Naive thymus-derived CD4-positive, alpha-beta T cell (primary cell): ENCODE measurements at regions not wholly inside any gene's neighbourhood (a gene's known extent, or its start where the extent isn't known, plus 50 kb on each side); places are given as distances from the start of the nearest gene placed in this dataset.

Experiments used
- ATAC-seq: fragments of 150-1000 bp; cut with Tn5 transposase; 2 replicates; pipeline ENCODE4 v1.10.0; 2021; ENCODE audit warnings: mild to moderate bottlenecking, moderate library complexity
- CTCF ChIA-PET: fragments of 350-600 bp; sonication (Branson Sonifier 250); formaldehyde crosslinking; loops from one replicate; lab custom pipeline; 2021; ENCODE audit warnings: antibody characterized with exemption; lab: Charles Lee
- POLR2A ChIA-PET: fragments of 350-600 bp; sonication (Branson Sonifier 250); formaldehyde crosslinking; loops from one replicate; lab custom pipeline; 2021; ENCODE audit warnings: antibody characterized with exemption, inconsistent platforms; lab: Charles Lee
- DNase-seq, 9 donors: peaks; one replicate each; pipeline versions ENCODE4 v3.0.0 to v3.0.0-alpha.2; 2020 to 2022; ENCODE audit warnings: mixed read lengths in 1 of 9
- H3K27ac ChIP-seq: one replicate; pipeline ENCODE4 v1.7.0; 2013; ENCODE audit warnings: mild to moderate bottlenecking, low read depth, low read length, moderate library complexity
- H3K27me3 ChIP-seq, 2 donors: one replicate each; pipeline ENCODE4 v1.7.0; 2013; ENCODE audit warnings: low read length in 2 of 2, mild to moderate bottlenecking in 2 of 2, moderate library complexity in 2 of 2; ENCODE audit not compliant: control insufficient read depth in 2 of 2, insufficient read depth in 2 of 2
- H3K36me3 ChIP-seq, 3 experiments: 1 replicate in 2 of 3; 2 replicates in 1 of 3; pipeline ENCODE4 v1.7.0; 2013; ENCODE audit warnings: low read length in 3 of 3, mild to moderate bottlenecking in 3 of 3, moderate library complexity in 1 of 3; ENCODE audit not compliant: insufficient read depth in 3 of 3, control insufficient read depth in 2 of 3
- H3K4me1 ChIP-seq, 2 donors: one replicate each; pipeline ENCODE4 v1.7.0; 2013; ENCODE audit warnings: low read length in 2 of 2, mild to moderate bottlenecking in 2 of 2, moderate library complexity in 1 of 2; ENCODE audit not compliant: control insufficient read depth in 2 of 2, insufficient read depth in 2 of 2
- H3K4me3 ChIP-seq: 2 replicates; pipeline ENCODE4 v1.7.0; 2013; ENCODE audit warnings: mild to moderate bottlenecking, low read length
- H3K9me3 ChIP-seq, 3 experiments: 1 replicate in 2 of 3; 2 replicates in 1 of 3; pipeline ENCODE4 v1.7.0; 2013; ENCODE audit warnings: low read length in 3 of 3; ENCODE audit not compliant: control insufficient read depth in 2 of 3
- H3K27ac Mint-ChIP-seq, 9 donors: one replicate each; pipeline ENCODE4 v1.8.0; 2020 to 2022; ENCODE audit warnings: mixed read lengths in 9 of 9, mild to moderate bottlenecking in 8 of 9, moderate library complexity in 5 of 9, inconsistent platforms in 2 of 9
- H3K27me3 Mint-ChIP-seq, 5 donors: one replicate each; pipeline ENCODE4 v1.8.0; 2021 to 2022; ENCODE audit warnings: mixed read lengths in 5 of 5, mild to moderate bottlenecking in 1 of 5
- H3K36me3 Mint-ChIP-seq, 5 donors: one replicate each; pipeline ENCODE4 v1.8.0; 2020 to 2022; ENCODE audit warnings: mixed read lengths in 5 of 5, mild to moderate bottlenecking in 3 of 5, inconsistent platforms in 1 of 5
- H3K4me1 Mint-ChIP-seq, 7 donors: one replicate each; pipeline ENCODE4 v1.8.0; 2020 to 2022; ENCODE audit warnings: mixed read lengths in 7 of 7, mild to moderate bottlenecking in 3 of 7, inconsistent platforms in 1 of 7
- H3K4me3 Mint-ChIP-seq, 10 donors: one replicate each; pipeline ENCODE4 v1.8.0; 2020 to 2022; ENCODE audit warnings: mild to moderate bottlenecking in 10 of 10, mixed read lengths in 10 of 10, moderate library complexity in 6 of 10, inconsistent platforms in 2 of 10
- H3K9me3 Mint-ChIP-seq, 11 donors: one replicate each; pipeline ENCODE4 v1.8.0; 2020 to 2022; ENCODE audit warnings: mixed read lengths in 11 of 11, mild to moderate bottlenecking in 4 of 11, inconsistent platforms in 1 of 11, moderate library complexity in 1 of 11
- intact Hi-C, 2 donors: fragments of 100-400 bp; cut with micrococcal nuclease; formaldehyde crosslinking; loops; one replicate each; pipeline ENCODE4 v1.15.1; 2023

DNA sequence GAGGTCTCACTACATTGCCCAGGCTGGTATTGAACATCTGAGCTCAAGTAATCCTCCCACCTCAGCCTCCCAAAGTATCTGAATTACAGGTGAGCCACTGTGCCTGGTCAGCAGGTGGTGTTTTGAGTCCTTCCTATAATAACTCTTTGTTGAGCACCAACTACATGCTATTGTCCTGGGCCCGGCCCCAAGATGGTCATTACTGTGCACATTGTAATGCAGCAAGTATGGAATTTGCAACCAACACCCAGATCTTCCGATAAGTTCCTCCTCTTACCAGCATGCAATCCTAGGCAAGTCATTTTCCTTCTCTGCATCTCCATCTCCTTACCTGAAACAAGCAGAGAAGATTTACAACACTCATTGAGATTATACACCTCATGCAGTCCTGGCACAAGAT, 510.3 kb upstream of the KLF4 start:
- H3K36me3 ChIP-seq = no peaks in the 10 kb centered on the region
- ChIA-PET POLR2A (interaction anchor here (0.5 kb wide), 1 partner anchor 67 kb away, joined by 3 read pairs; no protein-coding TSS in a partner anchor), CTCF (no interaction called here)

GRCh38 chr9:107999011-107999410, 509.4 kb upstream of the KLF4 start:
- Mint-ChIP-seq H3K4me1 (peaks cover 0 to 2% (median 0%) of the 10 kb centered on the region in 7 donors), H3K27me3 (peaks cover 0 to 13% (median 4%) of the 10 kb centered on the region in 5 donors), H3K36me3 (peaks cover 0 to 4% (median 0%) of the 10 kb centered on the region in 5 donors), H3K9me3 (peaks cover 0 to 12% (median 1%) of the 10 kb centered on the region in 11 donors), H3K27ac (no peak overlapping the region), H3K4me3 (no peak overlapping the region)
- Histone ChIP-seq H3K4me1 (no peaks in the 10 kb centered on the region), H3K36me3 (no peaks in the 10 kb centered on the region), H3K27me3 (no peaks in the 10 kb centered on the region), H3K9me3 (no peaks in the 10 kb centered on the region), H3K4me3 (no peak overlapping the region), H3K27ac (no peak overlapping the region)
- intact Hi-C loops = no loop called here
- CTCF ChIA-PET = no interaction called here
- POLR2A ChIA-PET = interaction anchor here (0.6 kb wide), 1 partner anchor 1747 kb away, joined by 3 read pairs; no protein-coding TSS in a partner anchor
- DNase-seq = no peak
- ATAC-seq = no peak

More for the DNA sequence above, 510.3 kb upstream of the KLF4 start:
- DNase-seq = no peak
- no peak for ATAC-seq
- H3K4me1 ChIP-seq = no peaks in the 10 kb centered on the region
- Mint-ChIP-seq H3K4me3 (no peak overlapping the region), H3K27ac (no peak overlapping the region), H3K36me3 (peaks cover 0 to 4% (median 0%) of the 10 kb centered on the region in 5 donors), H3K4me1 (peaks cover 0 to 2% (median 0%) of the 10 kb centered on the region in 7 donors), H3K9me3 (peaks cover 0 to 8% (median 1%) of the 10 kb centered on the region in 11 donors), H3K27me3 (peaks cover 0 to 13% (median 5%) of the 10 kb centered on the region in 5 donors)
- intact Hi-C loops = no loop called here
- no peaks in the 10 kb centered on the region for H3K27me3 ChIP-seq
- H3K4me3 ChIP-seq = no peak overlapping the region
- no peak overlapping the region for H3K27ac ChIP-seq
- H3K9me3 ChIP-seq = no peaks in the 10 kb centered on the region

DNA sequence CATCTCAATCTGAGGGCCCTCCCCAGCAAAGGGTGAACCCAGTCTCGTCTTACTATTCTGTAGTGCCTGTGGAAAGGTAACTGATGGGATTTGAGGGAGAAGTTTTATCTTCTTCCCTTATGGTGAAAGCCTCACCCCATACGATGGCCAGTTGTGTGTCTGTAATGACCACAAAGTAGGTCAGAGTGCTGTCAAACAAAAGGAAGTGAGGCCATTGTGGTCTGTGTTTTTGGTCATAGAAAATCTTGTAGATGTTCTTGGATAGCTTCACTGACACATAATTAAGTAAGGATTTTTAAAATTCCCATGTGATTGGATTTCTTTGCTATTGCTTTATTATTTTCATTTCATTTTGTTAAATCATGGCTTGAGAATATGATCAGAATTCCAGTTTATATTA, 505.1 kb upstream of the KLF4 start:
- Mint-ChIP-seq H3K9me3 (peaks cover 0 to 8% (median 0%) of the 10 kb centered on the region in 11 donors), H3K27me3 (no peaks in the 10 kb centered on the region), H3K27ac (no peak overlapping the region), H3K4me1 (no peaks in the 10 kb centered on the region), H3K4me3 (no peak overlapping the region), H3K36me3 (no peaks in the 10 kb centered on the region)
- Histone ChIP-seq H3K4me3 (no peak overlapping the region), H3K27me3 (no peaks in the 10 kb centered on the region), H3K4me1 (no peaks in the 10 kb centered on the region), H3K27ac (no peak overlapping the region), H3K36me3 (no peaks in the 10 kb centered on the region), H3K9me3 (no peaks in the 10 kb centered on the region)
- ChIA-PET CTCF (no interaction called here), POLR2A (no interaction called here)
- intact Hi-C loops = no loop called here
- ATAC-seq = no peak
- no peak for DNase-seq

DNA sequence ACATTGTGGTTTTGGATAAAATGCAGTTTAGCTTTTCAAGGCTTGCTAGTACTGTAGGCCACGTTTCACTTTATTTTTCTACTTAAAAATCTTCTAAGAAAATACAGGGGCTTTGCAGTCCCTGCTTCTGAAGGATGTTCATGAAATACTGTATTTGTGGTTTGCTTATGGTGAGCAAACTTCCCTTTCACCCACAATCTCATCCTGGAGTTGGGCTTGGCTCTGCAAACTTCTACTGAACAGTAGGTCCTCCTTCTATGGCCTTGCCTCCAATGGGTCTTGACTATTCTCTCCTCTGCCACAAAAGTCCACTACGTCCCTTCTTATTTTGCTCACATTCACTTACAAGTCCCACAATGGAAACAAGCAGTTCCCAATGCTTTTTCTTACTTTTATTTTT, 502.7 kb upstream of the KLF4 start:
- H3K4me1 ChIP-seq = no peaks in the 10 kb centered on the region
- no peak overlapping the region for H3K27ac Mint-ChIP-seq
- intact Hi-C loops = no loop called here
- H3K9me3 ChIP-seq = no peaks in the 10 kb centered on the region
- no peaks in the 10 kb centered on the region for H3K4me1 Mint-ChIP-seq
- no peak for DNase-seq
- no peak overlapping the region for H3K27ac ChIP-seq
- no peak overlapping the region for H3K4me3 ChIP-seq
- H3K27me3 Mint-ChIP-seq = no peaks in the 10 kb centered on the region
- no peak for ATAC-seq
- H3K9me3 Mint-ChIP-seq = peaks cover 0 to 8% (median 0%) of the 10 kb centered on the region in 11 donors
- H3K36me3 Mint-ChIP-seq = no peaks in the 10 kb centered on the region
- no peak overlapping the region for H3K4me3 Mint-ChIP-seq
- H3K36me3 ChIP-seq = no peaks in the 10 kb centered on the region
- POLR2A ChIA-PET = no interaction called here
- no peaks in the 10 kb centered on the region for H3K27me3 ChIP-seq
- CTCF ChIA-PET = no interaction called here

GRCh38 chr9:107991581-107991980, 502.0 kb upstream of the KLF4 start:
- Histone ChIP-seq H3K9me3 (no peaks in the 10 kb centered on the region), H3K4me1 (no peaks in the 10 kb centered on the region), H3K27ac (no peak overlapping the region), H3K36me3 (no peaks in the 10 kb centered on the region), H3K4me3 (no peak overlapping the region), H3K27me3 (no peaks in the 10 kb centered on the region)
- peaks cover 0 to under 1% (median 0%) of the 10 kb centered on the region in 5 donors for H3K27me3 Mint-ChIP-seq
- H3K9me3 Mint-ChIP-seq = peaks cover 0 to 8% (median 0%) of the 10 kb centered on the region in 11 donors
- intact Hi-C loops = no loop called here
- no peak for DNase-seq
- ChIA-PET POLR2A (no interaction called here), CTCF (no interaction called here)
- H3K36me3 Mint-ChIP-seq = no peaks in the 10 kb centered on the region
- no peaks in the 10 kb centered on the region for H3K4me1 Mint-ChIP-seq
- no peak overlapping the region for H3K4me3 Mint-ChIP-seq
- ATAC-seq = no peak
- H3K27ac Mint-ChIP-seq = no peak overlapping the region

- intact Hi-C loops = no loop called here
- Mint-ChIP-seq H3K27me3 (peaks cover 0 to 3% (median 0%) of the 10 kb centered on the region in 5 donors), H3K36me3 (no peaks in the 10 kb centered on the region)
Measured at GRCh38 chr9:107989544-107989943, 500.0 kb upstream of the KLF4 start.

DNA sequence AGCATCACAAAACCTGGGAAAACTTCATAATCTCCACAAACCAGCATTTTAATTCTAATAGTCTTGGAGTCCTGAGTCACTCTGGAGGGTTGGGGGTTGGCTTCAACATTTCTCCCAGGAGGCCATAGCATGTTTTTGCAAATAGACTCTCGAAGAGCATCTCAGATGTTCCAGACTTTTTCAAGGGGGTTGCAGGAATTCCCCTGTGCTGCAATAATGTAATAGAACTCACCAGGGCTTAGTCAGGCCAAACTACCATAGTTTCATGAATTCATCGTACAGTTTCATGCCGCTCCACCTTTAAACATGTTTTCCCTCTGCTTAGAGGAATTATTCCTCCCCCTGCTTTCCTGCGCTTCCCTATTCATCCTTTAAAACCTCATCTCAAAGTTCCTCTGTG, 499.5 kb upstream of the KLF4 start:
- no peak overlapping the region for H3K27ac ChIP-seq
- no peaks in the 10 kb centered on the region for H3K36me3 ChIP-seq
- H3K27ac Mint-ChIP-seq = no peak overlapping the region
- no peaks in the 10 kb centered on the region for H3K9me3 ChIP-seq
- DNase-seq = no peak
- H3K4me1 Mint-ChIP-seq = no peaks in the 10 kb centered on the region
- intact Hi-C loops = no loop called here
- H3K4me3 ChIP-seq = no peak overlapping the region
- peaks cover 0 to 5% (median 0%) of the 10 kb centered on the region in 11 donors for H3K9me3 Mint-ChIP-seq
- H3K36me3 Mint-ChIP-seq = no peaks in the 10 kb centered on the region
- CTCF ChIA-PET = no interaction called here
- ATAC-seq = no peak
- no peaks in the 10 kb centered on the region for H3K4me1 ChIP-seq
- H3K27me3 ChIP-seq = no peaks in the 10 kb centered on the region
- POLR2A ChIA-PET = no interaction called here
- peaks cover 0 to 3% (median 0%) of the 10 kb centered on the region in 5 donors for H3K27me3 Mint-ChIP-seq
- no peak overlapping the region for H3K4me3 Mint-ChIP-seq

More at GRCh38 chr9:107989544-107989943, 500.0 kb upstream of the KLF4 start:
- H3K27ac Mint-ChIP-seq = no peak overlapping the region
- H3K9me3 ChIP-seq = no peaks in the 10 kb centered on the region
- peaks cover 0 to 6% (median 0%) of the 10 kb centered on the region in 11 donors for H3K9me3 Mint-ChIP-seq
- ChIA-PET CTCF (no interaction called here), POLR2A (no interaction called here)
- H3K4me1 ChIP-seq = no peaks in the 10 kb centered on the region
- H3K4me3 Mint-ChIP-seq = no peak overlapping the region
- H3K27ac ChIP-seq = no peak overlapping the region
- H3K4me1 Mint-ChIP-seq = no peaks in the 10 kb centered on the region
- H3K36me3 ChIP-seq = no peaks in the 10 kb centered on the region
- DNase-seq (no peak), ATAC-seq (peak; percentile 32)
- no peak overlapping the region for H3K4me3 ChIP-seq
- no peaks in the 10 kb centered on the region for H3K27me3 ChIP-seq
